ENCODE measurements at regions not wholly inside any gene's neighbourhood (a gene's known extent, or its start where the extent isn't known, plus 50 kb on each side); places are given as distances from the start of the nearest gene placed in this dataset.

GRCh38 chr5:103706939-103707682 is 144.5 kb upstream of the NUDT12 start:
- no peak for DNase-seq
- no peak overlapping the region for H3K27ac ChIP-seq (ENCODE audit: insufficient read length, low read depth, low read length)
- no peak overlapping the region for H3K56ac ChIP-seq (ENCODE audit: insufficient read length, low read depth, low read length)
- no peak overlapping the region for H3K4ac ChIP-seq (ENCODE audit: low read depth, low read length)
- Mint-ChIP-seq H3K27ac (no peak overlapping the region), H3K4me3 (no peak overlapping the region), H3K27me3 (ENCODE audit: low read depth) (no peaks in the 10 kb centered on the region), H3K36me3 (ENCODE audit: insufficient read depth in 1 of 3, low read depth in 3 of 3) (no peaks in the 10 kb centered on the region), H3K4me1 (no peaks in the 10 kb centered on the region), H3K9me3 (no peaks in the 10 kb centered on the region)
- H4K91ac ChIP-seq (ENCODE audit: insufficient read length, low read depth, low read length), result no peak overlapping the region
- H2BK5ac ChIP-seq (ENCODE audit: insufficient read length, low read length), result no peak overlapping the region
- no peaks in the 10 kb centered on the region for H3K79me2 ChIP-seq (ENCODE audit: insufficient read depth, low read length)
- H4K20me1 ChIP-seq (ENCODE audit: control insufficient read depth, insufficient read depth, insufficient read length), result no peaks in the 10 kb centered on the region
- no peak overlapping the region for H2BK120ac ChIP-seq (ENCODE audit: low read depth, low read length, poor library complexity, severe bottlenecking)
- H3K23ac ChIP-seq (ENCODE audit: insufficient read length, low read depth, low read length), result no peak overlapping the region
- no CpG with 5 or more reads among the region's 4 CpGs for WGBS (ENCODE audit: extremely low coverage, insufficient read length, low lambda C conversion rate)
- no peak overlapping the region for H3K18ac ChIP-seq (ENCODE audit: insufficient read length, low read depth, low read length)
- H3K23me2 ChIP-seq (ENCODE audit: insufficient read length, low read depth, low read length, poor library complexity, severe bottlenecking), result no peaks in the 10 kb centered on the region
- H3K27me3 ChIP-seq (ENCODE audit: insufficient read depth, low read length), result no peaks in the 10 kb centered on the region
- no peak overlapping the region for H2AK5ac ChIP-seq (ENCODE audit: insufficient read length, low read length)
- no peak overlapping the region for H2BK20ac ChIP-seq (ENCODE audit: low read depth, low read length, poor library complexity, severe bottlenecking)
- no peak overlapping the region for H3K4me2 ChIP-seq (ENCODE audit: insufficient read depth, insufficient read length, low read length)
- H3K9me3 ChIP-seq (ENCODE audit: control insufficient read depth, low read depth, low read length), result no peaks in the 10 kb centered on the region
- no peak overlapping the region for H3T11ph ChIP-seq (ENCODE audit: low read length)
- no peaks in the 10 kb centered on the region for H3K79me1 ChIP-seq (ENCODE audit: insufficient read depth, low read depth, low read length, poor library complexity, severe bottlenecking)
- H2BK12ac ChIP-seq (ENCODE audit: insufficient read length, low read depth, low read length), result no peak overlapping the region
- TF ChIP-seq, protein P1, sequence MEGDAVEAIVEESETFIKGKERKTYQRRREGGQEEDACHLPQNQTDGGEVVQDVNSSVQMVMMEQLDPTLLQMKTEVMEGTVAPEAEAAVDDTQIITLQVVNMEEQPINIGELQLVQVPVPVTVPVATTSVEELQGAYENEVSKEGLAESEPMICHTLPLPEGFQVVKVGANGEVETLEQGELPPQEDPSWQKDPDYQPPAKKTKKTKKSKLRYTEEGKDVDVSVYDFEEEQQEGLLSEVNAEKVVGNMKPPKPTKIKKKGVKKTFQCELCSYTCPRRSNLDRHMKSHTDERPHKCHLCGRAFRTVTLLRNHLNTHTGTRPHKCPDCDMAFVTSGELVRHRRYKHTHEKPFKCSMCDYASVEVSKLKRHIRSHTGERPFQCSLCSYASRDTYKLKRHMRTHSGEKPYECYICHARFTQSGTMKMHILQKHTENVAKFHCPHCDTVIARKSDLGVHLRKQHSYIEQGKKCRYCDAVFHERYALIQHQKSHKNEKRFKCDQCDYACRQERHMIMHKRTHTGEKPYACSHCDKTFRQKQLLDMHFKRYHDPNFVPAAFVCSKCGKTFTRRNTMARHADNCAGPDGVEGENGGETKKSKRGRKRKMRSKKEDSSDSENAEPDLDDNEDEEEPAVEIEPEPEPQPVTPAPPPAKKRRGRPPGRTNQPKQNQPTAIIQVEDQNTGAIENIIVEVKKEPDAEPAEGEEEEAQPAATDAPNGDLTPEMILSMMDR (conservative IDR thresholded peaks at IDR 0.05), result no peak
- H3K14ac ChIP-seq (ENCODE audit: insufficient read depth, low read length), result no peak overlapping the region
- no peak overlapping the region for H4K5ac ChIP-seq (ENCODE audit: insufficient read length, low read depth, low read length)
- no peak overlapping the region for H2AFZ ChIP-seq (ENCODE audit: low read length)
- no peaks in the 10 kb centered on the region for H3K4me1 ChIP-seq (ENCODE audit: insufficient read depth, low read length)
- H2BK15ac ChIP-seq (ENCODE audit: low read depth, low read length), result no peak overlapping the region
- H3K9ac ChIP-seq (ENCODE audit: extremely low read depth, insufficient read length, low read length), result no peak overlapping the region
- no peak overlapping the region for H4K8ac ChIP-seq (replicated peaks; ENCODE audit: insufficient read length, low read depth, low read length)
